ENCODE measurements at regions not wholly inside any gene's neighbourhood (a gene's known extent, or its start where the extent isn't known, plus 50 kb on each side); places are given as distances from the start of the nearest gene placed in this dataset.

DNA sequence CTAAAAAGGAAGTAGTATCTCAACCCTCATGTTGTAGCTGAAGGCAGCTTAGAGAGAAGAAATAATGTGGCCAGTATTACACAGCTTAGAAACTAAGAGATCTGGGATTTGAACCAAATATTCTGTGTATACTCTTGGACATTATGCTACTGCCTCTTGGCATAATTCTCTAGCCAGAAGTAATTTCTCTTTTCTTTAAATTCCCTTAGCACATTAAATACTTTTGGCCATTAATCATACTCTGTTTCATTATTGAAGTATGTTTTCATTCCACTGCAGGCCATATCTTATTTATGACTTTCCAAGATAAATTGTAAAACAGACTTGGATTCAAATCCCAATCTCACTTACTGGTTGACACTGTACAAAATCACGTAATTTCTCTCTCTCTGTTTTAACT, 181.3 kb upstream of the SPAG17 start:
- Histone ChIP-seq H3K9me3 (peaks cover 0 to 27% (median 7%) of the 10 kb centered on the region in 4 donors), H3K27ac (no peak overlapping the region), H3K36me3 (no peaks in the 10 kb centered on the region), H3K27me3 (no peaks in the 10 kb centered on the region), H3K4me1 (no peaks in the 10 kb centered on the region), H3K4me3 (no peak overlapping the region)
- intact Hi-C loops (cut with DNase I): no loop called here
- DNase-seq: no peak
- 0% methylated on average over 1 of the region's 1 CpG for WGBS, 2 donors
- no peak for TF ChIP-seq EP300 (IDR thresholded peaks at IDR 0.05)

DNA sequence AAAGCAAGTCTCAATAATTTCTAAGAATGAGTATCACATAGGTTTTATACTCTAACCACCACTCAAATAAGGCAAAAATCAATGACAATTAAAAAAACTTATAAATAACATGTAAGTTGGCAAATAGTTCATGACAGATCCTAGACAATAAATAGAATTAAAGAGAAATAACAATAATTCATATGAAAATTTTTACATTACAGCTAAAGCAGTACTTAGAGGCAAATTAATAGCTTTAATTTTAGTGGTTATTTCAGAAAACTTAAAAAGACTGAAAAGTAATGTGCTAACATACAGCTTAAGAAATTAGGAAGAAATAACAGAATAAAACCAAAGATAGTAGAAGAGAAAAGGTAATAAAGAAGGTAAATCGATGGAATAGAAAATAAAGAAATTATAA, 179.9 kb upstream of the SPAG17 start:
- TF ChIP-seq, protein P1, sequence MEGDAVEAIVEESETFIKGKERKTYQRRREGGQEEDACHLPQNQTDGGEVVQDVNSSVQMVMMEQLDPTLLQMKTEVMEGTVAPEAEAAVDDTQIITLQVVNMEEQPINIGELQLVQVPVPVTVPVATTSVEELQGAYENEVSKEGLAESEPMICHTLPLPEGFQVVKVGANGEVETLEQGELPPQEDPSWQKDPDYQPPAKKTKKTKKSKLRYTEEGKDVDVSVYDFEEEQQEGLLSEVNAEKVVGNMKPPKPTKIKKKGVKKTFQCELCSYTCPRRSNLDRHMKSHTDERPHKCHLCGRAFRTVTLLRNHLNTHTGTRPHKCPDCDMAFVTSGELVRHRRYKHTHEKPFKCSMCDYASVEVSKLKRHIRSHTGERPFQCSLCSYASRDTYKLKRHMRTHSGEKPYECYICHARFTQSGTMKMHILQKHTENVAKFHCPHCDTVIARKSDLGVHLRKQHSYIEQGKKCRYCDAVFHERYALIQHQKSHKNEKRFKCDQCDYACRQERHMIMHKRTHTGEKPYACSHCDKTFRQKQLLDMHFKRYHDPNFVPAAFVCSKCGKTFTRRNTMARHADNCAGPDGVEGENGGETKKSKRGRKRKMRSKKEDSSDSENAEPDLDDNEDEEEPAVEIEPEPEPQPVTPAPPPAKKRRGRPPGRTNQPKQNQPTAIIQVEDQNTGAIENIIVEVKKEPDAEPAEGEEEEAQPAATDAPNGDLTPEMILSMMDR (IDR thresholded peaks at IDR 0.05): no peak
- TF ChIP-seq EP300 (IDR thresholded peaks at IDR 0.05) (no peak), POLR2AphosphoS5 (IDR thresholded peaks at IDR 0.05) (no peak), POLR2A (IDR thresholded peaks at IDR 0.05) (no peak)
- H3K27ac ChIP-seq: no peak overlapping the region
- no peaks in the 10 kb centered on the region for H3K4me1 ChIP-seq
- intact Hi-C loops (cut with DNase I): no loop called here
- no peak overlapping the region for H3K4me3 ChIP-seq
- 82% methylated on average over 1 of the region's 1 CpG for WGBS, 2 donors
- no peaks in the 10 kb centered on the region for H3K27me3 ChIP-seq
- no peaks in the 10 kb centered on the region for H3K36me3 ChIP-seq
- peaks cover 0 to 19% (median 7%) of the 10 kb centered on the region in 4 donors for H3K9me3 ChIP-seq
- DNase-seq: no peak

GRCh38 chr1:118363396-118363795, 178.4 kb upstream of the SPAG17 start:
- Histone ChIP-seq H3K4me3 (no peak overlapping the region), H3K4me1 (no peaks in the 10 kb centered on the region), H3K9me3 (peaks cover 0 to 19% (median 7%) of the 10 kb centered on the region in 4 donors), H3K27me3 (no peaks in the 10 kb centered on the region), H3K27ac (no peak overlapping the region), H3K36me3 (no peaks in the 10 kb centered on the region)
- 53 to 69% methylated on average over 1 of the region's 1 CpG for WGBS, 2 donors
- TF ChIP-seq POLR2AphosphoS5 (IDR thresholded peaks at IDR 0.05): no peak
- TF ChIP-seq, protein P1 (IDR thresholded peaks at IDR 0.05): no peak
- no peak for TF ChIP-seq POLR2A (IDR thresholded peaks at IDR 0.05)
- no peak for TF ChIP-seq EP300 (IDR thresholded peaks at IDR 0.05)
- no peak for DNase-seq
- intact Hi-C loops (cut with DNase I): no loop called here

- Histone ChIP-seq H3K27ac (no peak overlapping the region), H3K4me1 (no peaks in the 10 kb centered on the region), H3K9me3 (peaks cover 0 to 16% (median 7%) of the 10 kb centered on the region in 4 donors), H3K36me3 (no peaks in the 10 kb centered on the region), H3K4me3 (no peak overlapping the region), H3K27me3 (no peaks in the 10 kb centered on the region)
- intact Hi-C loops (cut with DNase I): no loop called here
- TF ChIP-seq POLR2A (IDR thresholded peaks at IDR 0.05) (no peak), EP300 (IDR thresholded peaks at IDR 0.05) (no peak), POLR2AphosphoS5 (IDR thresholded peaks at IDR 0.05) (no peak)
- TF ChIP-seq, protein P1 (IDR thresholded peaks at IDR 0.05): no peak
- no peak for DNase-seq
- WGBS, 2 donors: 34 to 73% methylated on average over 2 of the region's 2 CpGs
These were observed 175.8 kb upstream of the SPAG17 start for GRCh38 chr1:118360817-118361216.

GRCh38 chr1:118346936-118347335, 161.9 kb upstream of the SPAG17 start:
- WGBS, 2 donors: 14 to 71% methylated on average over 3 of the region's 3 CpGs
- TF ChIP-seq POLR2AphosphoS5 (IDR thresholded peaks at IDR 0.05): no peak
- TF ChIP-seq POLR2A (IDR thresholded peaks at IDR 0.05): no peak
- TF ChIP-seq, protein P1 (IDR thresholded peaks at IDR 0.05): no peak
- TF ChIP-seq EP300 (IDR thresholded peaks at IDR 0.05): no peak
- DNase-seq: no peak
- no peak overlapping the region for H3K4me3 ChIP-seq
- H3K27me3 ChIP-seq: no peaks in the 10 kb centered on the region
- intact Hi-C loops (cut with DNase I): no loop called here
- no peaks in the 10 kb centered on the region for H3K36me3 ChIP-seq
- no peak overlapping the region for H3K27ac ChIP-seq
- no peaks in the 10 kb centered on the region for H3K4me1 ChIP-seq
- no peaks in the 10 kb centered on the region for H3K9me3 ChIP-seq

Data from sigmoid colon (tissue), 6 donors.